IMR-90 (cell line): ENCODE measurements at regions not wholly inside any gene's neighbourhood (a gene's known extent, or its start where the extent isn't known, plus 50 kb on each side); places are given as distances from the start of the nearest gene placed in this dataset.

ENCODE experiments used
- POLR2A ChIP-seq: IDR thresholded peaks from 2 replicates; pipeline ENCODE4 v1.6.1; 2012; ENCODE audit warnings: mild to moderate bottlenecking, low read depth, low read length
- RAD21 ChIP-seq: IDR thresholded peaks from 2 replicates; pipeline ENCODE4 v1.6.1; 2012; ENCODE audit warnings: low read length, improper control_type of control experiment
- RFX5 ChIP-seq: IDR thresholded peaks from 2 replicates; pipeline ENCODE4 v1.8.0; 2012; ENCODE audit warnings: low read depth, mild to moderate bottlenecking, low read length, moderate library complexity
- TF ChIP-seq, protein P1 (sequence below): conservative IDR thresholded peaks from 2 replicates; pipeline ENCODE4 v1.5.1; 2012; ENCODE audit warnings: mild to moderate bottlenecking, low read depth, low read length, improper control_type of control experiment

DNA sequence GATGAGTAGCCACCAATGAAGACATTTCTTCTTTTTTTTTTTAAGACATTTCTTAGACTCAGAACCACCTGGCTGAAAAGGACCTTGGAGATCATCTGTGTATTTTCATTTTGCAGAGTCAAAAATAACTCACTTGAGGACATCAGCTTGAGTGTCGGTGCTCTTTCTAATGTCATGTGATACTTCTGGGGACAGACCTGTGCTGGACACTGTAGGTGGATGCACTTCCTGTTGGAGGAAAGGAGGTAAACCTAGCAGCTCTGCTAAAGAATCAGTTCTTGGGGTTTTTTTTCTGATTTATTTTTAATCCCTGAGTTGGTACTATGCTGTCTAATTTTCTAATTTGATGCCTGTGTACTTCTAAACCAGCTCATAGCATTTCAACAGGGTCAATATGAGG lies 283.9 kb upstream of the CRIM1 start:
- TF ChIP-seq RFX5, result no peak
- TF ChIP-seq, protein P1, sequence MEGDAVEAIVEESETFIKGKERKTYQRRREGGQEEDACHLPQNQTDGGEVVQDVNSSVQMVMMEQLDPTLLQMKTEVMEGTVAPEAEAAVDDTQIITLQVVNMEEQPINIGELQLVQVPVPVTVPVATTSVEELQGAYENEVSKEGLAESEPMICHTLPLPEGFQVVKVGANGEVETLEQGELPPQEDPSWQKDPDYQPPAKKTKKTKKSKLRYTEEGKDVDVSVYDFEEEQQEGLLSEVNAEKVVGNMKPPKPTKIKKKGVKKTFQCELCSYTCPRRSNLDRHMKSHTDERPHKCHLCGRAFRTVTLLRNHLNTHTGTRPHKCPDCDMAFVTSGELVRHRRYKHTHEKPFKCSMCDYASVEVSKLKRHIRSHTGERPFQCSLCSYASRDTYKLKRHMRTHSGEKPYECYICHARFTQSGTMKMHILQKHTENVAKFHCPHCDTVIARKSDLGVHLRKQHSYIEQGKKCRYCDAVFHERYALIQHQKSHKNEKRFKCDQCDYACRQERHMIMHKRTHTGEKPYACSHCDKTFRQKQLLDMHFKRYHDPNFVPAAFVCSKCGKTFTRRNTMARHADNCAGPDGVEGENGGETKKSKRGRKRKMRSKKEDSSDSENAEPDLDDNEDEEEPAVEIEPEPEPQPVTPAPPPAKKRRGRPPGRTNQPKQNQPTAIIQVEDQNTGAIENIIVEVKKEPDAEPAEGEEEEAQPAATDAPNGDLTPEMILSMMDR, result no peak
- no peak for TF ChIP-seq RAD21
- TF ChIP-seq POLR2A, result no peak
